GM12872 (cell line): ENCODE measurements at regions not wholly inside any gene's neighbourhood (a gene's known extent, or its start where the extent isn't known, plus 50 kb on each side); places are given as distances from the start of the nearest gene placed in this dataset.

ENCODE experiments used
- CTCF ChIP-seq: IDR thresholded peaks from 3 replicates; pipeline ENCODE4 v1.5.1; 2011; ENCODE audit warnings: low read depth, mild to moderate bottlenecking, low read length, moderate library complexity; ENCODE audit not compliant: insufficient read depth

GRCh38 chr2:12102679-12103078 is 356.2 kb downstream of the LPIN1 start:
- no peak for TF ChIP-seq CTCF

- TF ChIP-seq CTCF: no peak
These were observed 358.7 kb downstream of the LPIN1 start for GRCh38 chr2:12105180-12105579.

- TF ChIP-seq CTCF: no peak
These were observed 360.1 kb downstream of the LPIN1 start for GRCh38 chr2:12106440-12107080.

GRCh38 chr2:12107321-12107720 is 360.9 kb downstream of the LPIN1 start:
- TF ChIP-seq CTCF: no peak

GRCh38 chr2:12107939-12108338 is 361.5 kb downstream of the LPIN1 start:
- no peak for TF ChIP-seq CTCF

- TF ChIP-seq CTCF: no peak
These were observed 363.1 kb downstream of the LPIN1 start for GRCh38 chr2:12109363-12110017.

GRCh38 chr2:12110074-12110473 is 363.6 kb downstream of the LPIN1 start:
- no peak for TF ChIP-seq CTCF
